ENCODE measurements at regions not wholly inside any gene's neighbourhood (a gene's known extent, or its start where the extent isn't known, plus 50 kb on each side); places are given as distances from the start of the nearest gene placed in this dataset.

GRCh38 chr20:19000078-19000477 lies 186.5 kb downstream of the SCP2D1 start:
- no peak for DNase-seq (ENCODE audit: low spot score)

- no peak for DNase-seq (ENCODE audit: low spot score)
These were observed 187.6 kb downstream of the SCP2D1 start for GRCh38 chr20:19001177-19001576.

- DNase-seq (ENCODE audit: low spot score): no peak
These were observed 190.1 kb downstream of the SCP2D1 start for GRCh38 chr20:19003366-19004336.

- no peak for DNase-seq (ENCODE audit: low spot score)
These were observed 191.4 kb downstream of the SCP2D1 start for GRCh38 chr20:19004975-19005374.

- no peak for DNase-seq (ENCODE audit: low spot score)
These were observed 194.9 kb downstream of the SCP2D1 start for GRCh38 chr20:19008497-19008896.

GRCh38 chr20:19009081-19009688 lies 195.6 kb downstream of the SCP2D1 start:
- no peak for DNase-seq (ENCODE audit: low spot score)

- no peak for DNase-seq (ENCODE audit: low spot score)
These were observed 199.1 kb downstream of the SCP2D1 start for GRCh38 chr20:19012676-19013075.

- no peak for DNase-seq (ENCODE audit: low spot score)
These were observed 198.5 kb upstream of the SLC24A3 start for GRCh38 chr20:19013907-19014306.

- DNase-seq (ENCODE audit: low spot score): no peak
These were observed 196.9 kb upstream of the SLC24A3 start for GRCh38 chr20:19015351-19016139.

- no peak for DNase-seq (ENCODE audit: low spot score)
These were observed 196.3 kb upstream of the SLC24A3 start for GRCh38 chr20:19016140-19016497.

GRCh38 chr20:19017104-19017690 lies 195.2 kb upstream of the SLC24A3 start:
- no peak for DNase-seq (ENCODE audit: low spot score)

- DNase-seq (ENCODE audit: low spot score): no peak
These were observed 193.6 kb upstream of the SLC24A3 start for GRCh38 chr20:19018881-19019280.

GRCh38 chr20:19019734-19020364 lies 192.6 kb upstream of the SLC24A3 start:
- no peak for DNase-seq (ENCODE audit: low spot score)

GRCh38 chr20:19021406-19022117 lies 190.9 kb upstream of the SLC24A3 start:
- DNase-seq (ENCODE audit: low spot score): no peak

GRCh38 chr20:19022118-19022575 lies 190.3 kb upstream of the SLC24A3 start:
- no peak for DNase-seq (ENCODE audit: low spot score)

GRCh38 chr20:19022791-19023448 lies 189.5 kb upstream of the SLC24A3 start:
- no peak for DNase-seq (ENCODE audit: low spot score)

- no peak for DNase-seq (ENCODE audit: low spot score)
These were observed 188.0 kb upstream of the SLC24A3 start for GRCh38 chr20:19024296-19025035.

GRCh38 chr20:19025430-19026120 lies 186.9 kb upstream of the SLC24A3 start:
- DNase-seq (ENCODE audit: low spot score): no peak
